Prostate gland (tissue), 2 donors: ENCODE measurements at regions not wholly inside any gene's neighbourhood (a gene's known extent, or its start where the extent isn't known, plus 50 kb on each side); places are given as distances from the start of the nearest gene placed in this dataset.

Source experiments
- POLR2A ChIP-seq: fragments of 450-650 bp; IDR thresholded peaks from one replicate; pipeline ENCODE4 v1.6.1; 2016; ENCODE audit warnings: antibody characterized with exemption, mild to moderate bottlenecking
- TF ChIP-seq, protein P1 (sequence below), 4 experiments: fragments of 200-600 bp in 2 of 4; fragments of 450-650 bp in 2 of 4; sonication (generic) in 2 of 4; IDR thresholded peaks; 1 replicate in 3 of 4; 2 replicates in 1 of 4; pipeline ENCODE4 v1.5.1; 2016 to 2019; ENCODE audit warnings: antibody characterized with exemption in 4 of 4, mild to moderate bottlenecking in 2 of 4, moderate library complexity in 2 of 4

DNA sequence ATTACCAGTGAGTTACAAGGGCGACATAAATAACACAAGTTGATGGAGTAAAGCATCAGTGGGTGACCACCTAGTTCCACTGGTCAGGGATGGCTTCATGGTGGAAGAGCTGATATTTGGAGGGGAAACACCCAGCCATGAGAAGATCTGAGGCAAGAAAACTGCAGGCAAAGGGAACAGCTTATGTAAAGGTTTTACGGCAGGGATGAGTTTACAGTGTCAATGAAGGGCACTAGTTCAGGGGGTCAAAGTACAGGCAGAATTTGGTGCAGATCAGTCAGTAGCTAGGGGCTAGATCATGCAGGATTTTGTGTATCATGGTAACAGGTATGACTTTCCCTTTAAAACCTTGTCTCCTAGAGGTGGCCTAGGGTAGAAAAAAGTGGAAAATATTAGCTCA lies 339.6 kb downstream of the PMP22 start:
- no peak for TF ChIP-seq POLR2A
- TF ChIP-seq, protein P1, sequence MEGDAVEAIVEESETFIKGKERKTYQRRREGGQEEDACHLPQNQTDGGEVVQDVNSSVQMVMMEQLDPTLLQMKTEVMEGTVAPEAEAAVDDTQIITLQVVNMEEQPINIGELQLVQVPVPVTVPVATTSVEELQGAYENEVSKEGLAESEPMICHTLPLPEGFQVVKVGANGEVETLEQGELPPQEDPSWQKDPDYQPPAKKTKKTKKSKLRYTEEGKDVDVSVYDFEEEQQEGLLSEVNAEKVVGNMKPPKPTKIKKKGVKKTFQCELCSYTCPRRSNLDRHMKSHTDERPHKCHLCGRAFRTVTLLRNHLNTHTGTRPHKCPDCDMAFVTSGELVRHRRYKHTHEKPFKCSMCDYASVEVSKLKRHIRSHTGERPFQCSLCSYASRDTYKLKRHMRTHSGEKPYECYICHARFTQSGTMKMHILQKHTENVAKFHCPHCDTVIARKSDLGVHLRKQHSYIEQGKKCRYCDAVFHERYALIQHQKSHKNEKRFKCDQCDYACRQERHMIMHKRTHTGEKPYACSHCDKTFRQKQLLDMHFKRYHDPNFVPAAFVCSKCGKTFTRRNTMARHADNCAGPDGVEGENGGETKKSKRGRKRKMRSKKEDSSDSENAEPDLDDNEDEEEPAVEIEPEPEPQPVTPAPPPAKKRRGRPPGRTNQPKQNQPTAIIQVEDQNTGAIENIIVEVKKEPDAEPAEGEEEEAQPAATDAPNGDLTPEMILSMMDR (IDR thresholded peaks at IDR 0.05): no peak
